Left hindlimb (tissue), 1 donor: ENCODE measurements at regions not wholly inside any gene's neighbourhood (a gene's known extent, or its start where the extent isn't known, plus 50 kb on each side); places are given as distances from the start of the nearest gene placed in this dataset.
"Not testable (repeated sequence)": the region's sequence is repeated elsewhere in the genome, so short reads cannot be mapped to it uniquely, and the experiment has no call there.

Experiments
- DNase-seq: peaks from one replicate; pipeline ENCODE4 v3.0.0-alpha.2; 2018

- DNase-seq, result no peak
Observed at GRCh38 chr17:34771891-34772290, 189.4 kb downstream of the CCT6B start.

- no peak for DNase-seq
Observed at GRCh38 chr17:34770586-34770985, 190.7 kb downstream of the CCT6B start.

- DNase-seq, result no peak
Observed at GRCh38 chr17:34769899-34770298, 190.5 kb downstream of the TMEM132E start.

GRCh38 chr17:34769049-34769448 is 189.7 kb downstream of the TMEM132E start:
- no peak for DNase-seq

- DNase-seq, result no peak
Observed at GRCh38 chr17:34765291-34765690, 185.9 kb downstream of the TMEM132E start.

GRCh38 chr17:34764716-34765115 is 185.3 kb downstream of the TMEM132E start:
- DNase-seq, result no peak

GRCh38 chr17:34763728-34764665 is 184.6 kb downstream of the TMEM132E start:
- peak; percentile 62 for DNase-seq

- no peak for DNase-seq
Observed at GRCh38 chr17:34762078-34762477, 182.7 kb downstream of the TMEM132E start.

GRCh38 chr17:34761646-34762045 is 182.3 kb downstream of the TMEM132E start:
- no peak for DNase-seq

- DNase-seq, result no peak
Observed at GRCh38 chr17:34760931-34761495, 181.6 kb downstream of the TMEM132E start.

- DNase-seq, result no peak
Observed at GRCh38 chr17:34758718-34759117, 179.3 kb downstream of the TMEM132E start.

- no peak for DNase-seq
Observed at GRCh38 chr17:34758316-34758715, 178.9 kb downstream of the TMEM132E start.

- DNase-seq, result no peak
Observed at GRCh38 chr17:34757611-34758010, 178.2 kb downstream of the TMEM132E start.

GRCh38 chr17:34757106-34757505 is 177.7 kb downstream of the TMEM132E start:
- DNase-seq, result no peak

GRCh38 chr17:34756637-34757021 is 177.2 kb downstream of the TMEM132E start:
- no peak for DNase-seq

GRCh38 chr17:34755981-34756636 is 176.7 kb downstream of the TMEM132E start:
- DNase-seq, result no peak

- DNase-seq, result no peak
Observed at GRCh38 chr17:34755371-34755770, 176.0 kb downstream of the TMEM132E start.

GRCh38 chr17:34750004-34750403 is 170.6 kb downstream of the TMEM132E start:
- DNase-seq, result no peak

GRCh38 chr17:34741967-34742366 is 162.6 kb downstream of the TMEM132E start:
- DNase-seq, result no peak

- no peak for DNase-seq
Observed at GRCh38 chr17:34740565-34741520, 161.5 kb downstream of the TMEM132E start.

- no peak for DNase-seq
Observed at GRCh38 chr17:34739386-34739785, 160.0 kb downstream of the TMEM132E start.

GRCh38 chr17:34737673-34738072 is 158.3 kb downstream of the TMEM132E start:
- not testable (repeated sequence) for DNase-seq

- DNase-seq, result no peak
Observed at GRCh38 chr17:34736611-34737010, 157.2 kb downstream of the TMEM132E start.
